Testis (tissue), 2 donors: ENCODE measurements at regions not wholly inside any gene's neighbourhood (a gene's known extent, or its start where the extent isn't known, plus 50 kb on each side); places are given as distances from the start of the nearest gene placed in this dataset.

ENCODE experiments used
- DNase-seq: peaks from one replicate; pipeline ENCODE4 v3.0.0-alpha.2; 2019
- H3K27ac ChIP-seq, 2 donors: fragments of 200-600 bp; sonication (generic); one replicate each; pipeline ENCODE4 v1.5.1; 2019
- H3K27me3 ChIP-seq: fragments of 200-600 bp; sonication (generic); one replicate; pipeline ENCODE4 v1.5.1; 2019
- H3K36me3 ChIP-seq: fragments of 200-600 bp; sonication (generic); one replicate; pipeline ENCODE4 v1.5.1; 2017; ENCODE audit warnings: low read depth; ENCODE audit errors: missing control alignments
- H3K4me1 ChIP-seq: fragments of 200-600 bp; sonication (generic); one replicate; pipeline ENCODE4 v1.5.1; 2019
- H3K4me3 ChIP-seq, 2 donors: fragments of 200-600 bp; sonication (generic); one replicate each; pipeline ENCODE4 v1.5.1; 2017 to 2019
- H3K9me3 ChIP-seq: fragments of 200-600 bp; sonication (generic); one replicate; pipeline ENCODE4 v1.5.1; 2017
- POLR2A ChIP-seq: fragments of 450-650 bp; IDR thresholded peaks from one replicate; pipeline ENCODE4 v1.6.1; 2017; ENCODE audit warnings: antibody characterized with exemption, mild to moderate bottlenecking, moderate library complexity
- whole genome bisulfite sequencing, 2 donors: methylation state at CpG; one replicate each; pipeline ENCODE4 v1.1.5; 2018; 5-methylcytosine and 5-hydroxymethylcytosine counted together
- intact Hi-C: fragments of 100-400 bp; cut with DNase I; formaldehyde crosslinking; loops from one replicate; pipeline ENCODE4 v1.15.1; 2023; ENCODE audit warnings: low total_unique reads
- TF ChIP-seq, protein P1 (sequence below), 3 experiments: fragments of 450-650 bp in 2 of 3; fragments of 200-600 bp in 1 of 3; sonication (generic) in 1 of 3; IDR thresholded peaks; one replicate each; pipeline ENCODE4 v1.5.1; 2016 to 2019; ENCODE audit warnings: antibody characterized with exemption in 3 of 3, mild to moderate bottlenecking in 2 of 3, moderate library complexity in 1 of 3

DNA sequence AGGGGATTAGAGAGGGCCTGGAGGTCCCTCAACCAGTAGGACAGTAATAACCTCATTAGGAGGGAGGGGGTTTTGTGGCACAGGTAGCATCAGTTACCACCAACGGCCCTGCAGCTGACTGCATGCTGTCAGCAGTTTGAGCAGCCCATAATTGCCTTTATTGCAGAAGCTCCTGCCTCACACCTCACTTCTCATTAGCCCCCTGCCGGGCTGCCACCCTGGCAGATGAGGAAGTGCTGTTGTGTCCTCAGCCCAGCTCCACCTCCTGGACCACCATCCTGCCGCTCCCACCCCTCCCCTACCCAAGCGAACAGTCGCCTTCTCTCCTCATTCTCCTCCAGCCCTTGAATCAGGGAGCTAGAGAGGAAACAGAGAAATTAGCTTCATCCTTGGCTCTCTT, 237.4 kb downstream of the LMX1A start:
- intact Hi-C loops: no loop called here
- Histone ChIP-seq H3K9me3 (no peaks in the 10 kb centered on the region), H3K27ac (no peak overlapping the region), H3K27me3 (no peaks in the 10 kb centered on the region), H3K4me1 (peaks cover 3% of the 10 kb centered on the region), H3K4me3 (no peak overlapping the region), H3K36me3 (no peaks in the 10 kb centered on the region)
- TF ChIP-seq POLR2A: no peak
- TF ChIP-seq, protein P1, sequence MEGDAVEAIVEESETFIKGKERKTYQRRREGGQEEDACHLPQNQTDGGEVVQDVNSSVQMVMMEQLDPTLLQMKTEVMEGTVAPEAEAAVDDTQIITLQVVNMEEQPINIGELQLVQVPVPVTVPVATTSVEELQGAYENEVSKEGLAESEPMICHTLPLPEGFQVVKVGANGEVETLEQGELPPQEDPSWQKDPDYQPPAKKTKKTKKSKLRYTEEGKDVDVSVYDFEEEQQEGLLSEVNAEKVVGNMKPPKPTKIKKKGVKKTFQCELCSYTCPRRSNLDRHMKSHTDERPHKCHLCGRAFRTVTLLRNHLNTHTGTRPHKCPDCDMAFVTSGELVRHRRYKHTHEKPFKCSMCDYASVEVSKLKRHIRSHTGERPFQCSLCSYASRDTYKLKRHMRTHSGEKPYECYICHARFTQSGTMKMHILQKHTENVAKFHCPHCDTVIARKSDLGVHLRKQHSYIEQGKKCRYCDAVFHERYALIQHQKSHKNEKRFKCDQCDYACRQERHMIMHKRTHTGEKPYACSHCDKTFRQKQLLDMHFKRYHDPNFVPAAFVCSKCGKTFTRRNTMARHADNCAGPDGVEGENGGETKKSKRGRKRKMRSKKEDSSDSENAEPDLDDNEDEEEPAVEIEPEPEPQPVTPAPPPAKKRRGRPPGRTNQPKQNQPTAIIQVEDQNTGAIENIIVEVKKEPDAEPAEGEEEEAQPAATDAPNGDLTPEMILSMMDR (IDR thresholded peaks at IDR 0.05): no peak
- no peak for DNase-seq
- 62 to 73% methylated on average over 5 of the region's 5 CpGs for WGBS, 2 donors

DNA sequence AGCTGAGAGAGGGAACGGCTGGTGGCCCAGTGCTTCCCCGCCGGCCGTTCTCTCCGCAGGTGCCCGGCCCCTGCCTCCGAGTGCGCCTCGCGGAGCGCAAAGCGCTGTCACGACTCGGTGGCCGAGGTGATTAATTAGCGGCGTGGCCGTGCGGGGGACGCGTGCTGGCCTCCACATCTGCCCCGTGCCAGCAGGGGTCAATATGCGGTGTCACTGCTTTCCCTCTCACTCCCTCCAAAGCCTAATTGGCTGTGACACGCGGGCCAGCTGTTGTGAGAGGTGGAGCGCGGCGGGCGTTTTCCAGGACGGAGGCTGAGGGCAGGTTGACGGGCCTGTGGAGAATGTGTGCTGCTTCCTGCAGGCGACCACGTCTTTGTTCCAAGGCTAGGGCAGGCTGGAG, 239.0 kb downstream of the LMX1A start:
- Histone ChIP-seq H3K9me3 (no peaks in the 10 kb centered on the region), H3K27me3 (no peaks in the 10 kb centered on the region), H3K4me1 (peaks cover 3% of the 10 kb centered on the region), H3K36me3 (no peaks in the 10 kb centered on the region), H3K27ac (no peak overlapping the region), H3K4me3 (no peak overlapping the region)
- intact Hi-C loops: no loop called here
- no peak for TF ChIP-seq POLR2A
- TF ChIP-seq, protein P1 (IDR thresholded peaks at IDR 0.05): no peak
- no peak for DNase-seq
- 0 to 3% methylated on average over 2 to 33 of the region's 33 CpGs for WGBS, 2 donors

DNA sequence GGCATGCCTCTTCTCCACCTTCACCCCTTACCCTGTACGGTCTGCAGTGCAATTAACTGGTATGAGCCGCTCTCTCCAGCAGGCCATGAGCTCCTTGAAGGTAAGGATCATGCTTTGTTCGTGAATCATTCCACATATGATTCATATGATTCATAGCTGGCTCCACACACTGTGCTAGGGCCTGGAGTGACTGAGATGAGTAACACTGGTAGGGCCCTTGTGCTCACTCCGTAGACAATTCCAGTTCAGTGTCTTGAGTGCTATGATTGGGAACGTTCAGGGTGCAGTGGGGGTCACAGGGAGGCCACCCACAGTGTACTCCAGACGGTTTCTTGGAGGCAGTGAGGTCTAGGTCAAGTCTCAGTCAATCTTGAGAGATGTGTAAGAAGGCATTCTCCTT, 239.8 kb downstream of the LMX1A start:
- H3K27me3 ChIP-seq: no peaks in the 10 kb centered on the region

DNA sequence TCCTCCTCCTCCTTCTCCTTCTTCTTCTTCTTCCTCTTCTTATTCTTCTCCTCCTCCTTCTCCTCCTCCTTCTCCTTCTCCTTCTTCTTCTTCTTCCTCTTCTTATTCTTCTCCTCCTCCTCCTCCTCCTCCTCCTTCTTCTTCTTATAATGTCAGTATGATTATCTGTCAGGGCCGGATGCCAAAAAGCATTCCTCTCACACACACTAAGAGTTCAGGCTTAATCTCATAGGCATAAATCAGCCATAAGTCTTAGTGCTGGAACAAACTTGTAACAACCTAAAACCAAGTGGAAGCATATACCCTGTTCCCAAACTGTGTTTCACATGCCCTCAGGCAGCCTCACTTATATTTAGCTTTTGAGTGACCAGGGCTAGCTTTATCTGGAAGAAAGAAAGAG, 240.3 kb downstream of the LMX1A start:
- Histone ChIP-seq H3K27me3 (no peaks in the 10 kb centered on the region), H3K36me3 (no peaks in the 10 kb centered on the region), H3K4me1 (peaks cover 3% of the 10 kb centered on the region), H3K27ac (no peak overlapping the region), H3K9me3 (no peaks in the 10 kb centered on the region), H3K4me3 (no peak overlapping the region)
- intact Hi-C loops: no loop called here
- DNase-seq: no peak
- TF ChIP-seq, protein P1 (IDR thresholded peaks at IDR 0.05): no peak
- 36 to 52% methylated on average over 1 of the region's 1 CpG for WGBS, 2 donors

More for the DNA sequence above, 239.8 kb downstream of the LMX1A start:
- WGBS, 2 donors: 48 to 62% methylated on average over 6 of the region's 6 CpGs
- no peak overlapping the region for H3K27ac ChIP-seq
- H3K9me3 ChIP-seq: no peaks in the 10 kb centered on the region
- DNase-seq: no peak
- no peaks in the 10 kb centered on the region for H3K36me3 ChIP-seq
- TF ChIP-seq POLR2A: no peak
- TF ChIP-seq, protein P1 (IDR thresholded peaks at IDR 0.05): no peak
- H3K4me1 ChIP-seq: peaks cover 3% of the 10 kb centered on the region
- intact Hi-C loops: no loop called here
- no peak overlapping the region for H3K4me3 ChIP-seq

DNA sequence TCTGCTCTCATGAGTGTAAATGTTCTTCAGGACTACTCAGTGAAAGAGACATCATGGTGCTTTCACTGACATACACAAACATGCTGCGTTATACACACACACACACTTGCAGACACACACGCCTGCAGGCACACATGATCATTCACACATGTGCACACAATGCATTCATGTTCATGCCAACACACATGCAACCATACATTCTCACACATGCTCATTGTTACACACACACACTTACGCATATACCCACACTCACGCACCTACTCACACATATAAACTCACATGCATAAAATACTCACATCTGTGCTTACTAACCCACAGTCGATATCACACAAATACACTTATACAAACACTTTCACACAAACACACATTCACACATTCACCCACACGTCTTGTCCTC, 241.6 kb downstream of the LMX1A start:
- H3K27ac ChIP-seq: no peak overlapping the region
- peaks cover 3% of the 10 kb centered on the region for H3K4me1 ChIP-seq
- H3K4me3 ChIP-seq: no peak overlapping the region
- H3K27me3 ChIP-seq: no peaks in the 10 kb centered on the region
- intact Hi-C loops: no loop called here
- H3K9me3 ChIP-seq: no peaks in the 10 kb centered on the region
- TF ChIP-seq, protein P1 (IDR thresholded peaks at IDR 0.05): no peak
- TF ChIP-seq POLR2A: no peak
- 75 to 86% methylated on average over 6 of the region's 6 CpGs for WGBS, 2 donors
- DNase-seq: no peak
- no peaks in the 10 kb centered on the region for H3K36me3 ChIP-seq
